Cardiac fibroblast (primary cell): ENCODE measurements at regions not wholly inside any gene's neighbourhood (a gene's known extent, or its start where the extent isn't known, plus 50 kb on each side); places are given as distances from the start of the nearest gene placed in this dataset.

ENCODE experiments used
- DNase-seq, 2 donors: peaks; one replicate each; pipeline versions ENCODE4 v3.0.0 to v3.0.0-alpha.2; 2010; ENCODE audit warnings: low read depth in 2 of 2
- H3K4me3 ChIP-seq, 2 donors: replicated peaks in 1 of 2; 1 replicate in 1 of 2; 2 replicates in 1 of 2; pipeline ENCODE4 v1.5.1; 2011; ENCODE audit warnings: low read depth in 2 of 2, low read length in 2 of 2, mild to moderate bottlenecking in 2 of 2, moderate library complexity in 1 of 2
- TF ChIP-seq, protein P1 (sequence below): IDR thresholded peaks from one replicate; pipeline ENCODE4 v1.5.1; 2011; ENCODE audit warnings: low read depth, mild to moderate bottlenecking, low read length, inconsistent platforms

DNA sequence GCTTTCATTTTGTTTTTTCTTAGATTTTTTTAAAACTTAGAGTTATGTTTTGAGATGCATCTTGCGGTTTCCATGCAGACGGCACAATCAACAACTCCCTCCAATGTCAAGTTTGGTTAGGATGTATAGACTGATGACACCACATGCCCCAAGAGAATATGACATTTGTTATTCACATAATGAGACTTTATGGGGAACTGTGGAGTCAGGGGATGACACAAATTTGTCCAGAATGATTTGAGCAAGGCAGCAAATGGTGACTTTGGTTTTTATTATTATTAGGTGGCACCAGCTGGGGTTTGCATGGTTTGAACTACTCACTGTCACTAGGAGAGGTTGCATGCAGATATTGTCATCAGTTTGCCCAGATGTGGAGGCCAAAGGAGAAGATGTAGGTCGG lies 461.8 kb upstream of the PRKX start:
- DNase-seq: no peak
- no peak overlapping the region for H3K4me3 ChIP-seq
- TF ChIP-seq, protein P1, sequence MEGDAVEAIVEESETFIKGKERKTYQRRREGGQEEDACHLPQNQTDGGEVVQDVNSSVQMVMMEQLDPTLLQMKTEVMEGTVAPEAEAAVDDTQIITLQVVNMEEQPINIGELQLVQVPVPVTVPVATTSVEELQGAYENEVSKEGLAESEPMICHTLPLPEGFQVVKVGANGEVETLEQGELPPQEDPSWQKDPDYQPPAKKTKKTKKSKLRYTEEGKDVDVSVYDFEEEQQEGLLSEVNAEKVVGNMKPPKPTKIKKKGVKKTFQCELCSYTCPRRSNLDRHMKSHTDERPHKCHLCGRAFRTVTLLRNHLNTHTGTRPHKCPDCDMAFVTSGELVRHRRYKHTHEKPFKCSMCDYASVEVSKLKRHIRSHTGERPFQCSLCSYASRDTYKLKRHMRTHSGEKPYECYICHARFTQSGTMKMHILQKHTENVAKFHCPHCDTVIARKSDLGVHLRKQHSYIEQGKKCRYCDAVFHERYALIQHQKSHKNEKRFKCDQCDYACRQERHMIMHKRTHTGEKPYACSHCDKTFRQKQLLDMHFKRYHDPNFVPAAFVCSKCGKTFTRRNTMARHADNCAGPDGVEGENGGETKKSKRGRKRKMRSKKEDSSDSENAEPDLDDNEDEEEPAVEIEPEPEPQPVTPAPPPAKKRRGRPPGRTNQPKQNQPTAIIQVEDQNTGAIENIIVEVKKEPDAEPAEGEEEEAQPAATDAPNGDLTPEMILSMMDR: no peak

DNA sequence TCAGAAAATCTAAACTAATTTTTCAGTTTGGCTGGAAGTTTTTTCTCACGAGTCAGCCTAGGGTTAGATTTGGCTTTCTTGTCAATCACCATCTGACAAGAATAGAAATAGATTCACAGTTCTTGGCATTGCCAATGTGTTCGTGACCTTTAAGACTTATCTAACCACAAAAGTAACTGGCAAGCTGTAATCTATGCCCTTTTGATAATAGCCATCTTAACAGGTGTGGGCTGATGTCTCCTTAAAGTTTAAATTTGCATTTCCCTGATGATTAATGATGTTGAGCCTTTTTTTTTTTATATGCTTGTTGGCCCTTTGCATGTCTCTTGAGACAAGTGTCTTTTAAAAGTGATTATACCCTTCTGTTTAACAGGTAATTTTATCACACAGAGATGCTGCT lies 460.3 kb upstream of the PRKX start:
- H3K4me3 ChIP-seq: no peak overlapping the region
- TF ChIP-seq, protein P1: no peak

GRCh38 chrX:4151798-4152197 lies 438.3 kb upstream of the PRKX start:
- no peak for DNase-seq
- TF ChIP-seq, protein P1: no peak
- no peak overlapping the region for H3K4me3 ChIP-seq

More for the DNA sequence above, 460.3 kb upstream of the PRKX start:
- no peak for DNase-seq

GRCh38 chrX:4150259-4150658 lies 436.8 kb upstream of the PRKX start:
- TF ChIP-seq, protein P1: no peak
- DNase-seq: no peak
- H3K4me3 ChIP-seq: no peak overlapping the region

- no peak overlapping the region for H3K4me3 ChIP-seq
- DNase-seq: no peak
- TF ChIP-seq, protein P1: no peak
Observed at GRCh38 chrX:4129626-4130025, 416.2 kb upstream of the PRKX start.

GRCh38 chrX:4118666-4119530 lies 405.4 kb upstream of the PRKX start:
- DNase-seq: no peak
- no peak overlapping the region for H3K4me3 ChIP-seq
- TF ChIP-seq, protein P1: no peak
